ENCODE measurements at regions not wholly inside any gene's neighbourhood (a gene's known extent, or its start where the extent isn't known, plus 50 kb on each side); places are given as distances from the start of the nearest gene placed in this dataset.

DNA sequence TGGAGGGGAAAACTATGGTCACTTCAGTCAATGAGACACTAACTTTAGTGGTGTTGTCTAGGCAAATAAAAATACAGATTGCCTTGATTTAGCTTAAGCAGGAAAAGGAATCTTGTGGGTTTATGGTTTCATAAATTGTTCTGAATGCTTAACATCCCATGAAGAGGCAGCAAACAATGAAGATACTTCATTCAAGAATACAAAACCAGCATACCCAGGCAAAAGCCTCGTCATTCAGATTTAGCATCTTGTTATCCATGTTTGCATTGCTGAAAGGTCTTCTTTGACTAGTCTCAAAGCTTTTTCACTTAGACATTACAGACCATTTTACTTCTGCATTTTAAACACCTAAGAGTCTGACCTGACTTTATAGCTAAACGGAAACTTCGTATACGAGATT, 272.7 kb upstream of the FSHR start:
- no peaks in the 10 kb centered on the region for H3K9me3 ChIP-seq
- TF ChIP-seq EP300 (IDR thresholded peaks at IDR 0.05), result no peak
- H3K36me3 ChIP-seq, result no peaks in the 10 kb centered on the region
- H3K27me3 ChIP-seq, result no peaks in the 10 kb centered on the region
- H3K4me3 ChIP-seq, result no peak overlapping the region
- DNase-seq, result no peak
- no peaks in the 10 kb centered on the region for H3K4me1 ChIP-seq (ENCODE audit: insufficient read depth)
- 46 to 57% (median 48%) methylated on average over 4 of the region's 4 CpGs for WGBS, 3 donors
- no peak overlapping the region for H3K27ac ChIP-seq
- intact Hi-C loops (cut with DNase I), result no loop called here

DNA sequence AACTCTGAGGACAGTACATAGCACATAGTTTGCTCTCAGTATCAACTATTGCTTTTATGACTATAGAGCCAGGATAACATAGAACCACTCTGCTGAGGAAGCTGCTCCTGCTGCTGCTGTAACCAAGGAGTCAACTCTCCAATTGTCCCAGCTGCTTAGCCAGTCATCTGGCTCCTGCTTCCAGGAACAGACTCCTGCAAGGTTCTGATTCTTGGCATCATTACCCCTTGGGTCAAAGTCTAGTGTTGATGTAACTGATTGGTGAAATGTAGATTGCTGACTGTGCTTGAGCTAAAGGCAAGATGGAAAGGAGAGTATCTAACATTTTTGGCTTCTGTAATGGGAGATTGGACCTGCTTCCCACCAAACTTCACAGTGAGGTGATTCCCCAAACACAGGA, 261.9 kb upstream of the FSHR start:
- H3K4me1 ChIP-seq (ENCODE audit: insufficient read depth), result no peaks in the 10 kb centered on the region
- DNase-seq, result no peak
- no peak overlapping the region for H3K27ac ChIP-seq
- H3K36me3 ChIP-seq, result no peaks in the 10 kb centered on the region
- no peaks in the 10 kb centered on the region for H3K27me3 ChIP-seq
- H3K9me3 ChIP-seq, result no peaks in the 10 kb centered on the region
- intact Hi-C loops (cut with DNase I), result no loop called here
- H3K4me3 ChIP-seq, result no peak overlapping the region
- TF ChIP-seq EP300 (IDR thresholded peaks at IDR 0.05) (no peak), POLR2A (IDR thresholded peaks at IDR 0.05) (no peak)
- TF ChIP-seq, protein P1, sequence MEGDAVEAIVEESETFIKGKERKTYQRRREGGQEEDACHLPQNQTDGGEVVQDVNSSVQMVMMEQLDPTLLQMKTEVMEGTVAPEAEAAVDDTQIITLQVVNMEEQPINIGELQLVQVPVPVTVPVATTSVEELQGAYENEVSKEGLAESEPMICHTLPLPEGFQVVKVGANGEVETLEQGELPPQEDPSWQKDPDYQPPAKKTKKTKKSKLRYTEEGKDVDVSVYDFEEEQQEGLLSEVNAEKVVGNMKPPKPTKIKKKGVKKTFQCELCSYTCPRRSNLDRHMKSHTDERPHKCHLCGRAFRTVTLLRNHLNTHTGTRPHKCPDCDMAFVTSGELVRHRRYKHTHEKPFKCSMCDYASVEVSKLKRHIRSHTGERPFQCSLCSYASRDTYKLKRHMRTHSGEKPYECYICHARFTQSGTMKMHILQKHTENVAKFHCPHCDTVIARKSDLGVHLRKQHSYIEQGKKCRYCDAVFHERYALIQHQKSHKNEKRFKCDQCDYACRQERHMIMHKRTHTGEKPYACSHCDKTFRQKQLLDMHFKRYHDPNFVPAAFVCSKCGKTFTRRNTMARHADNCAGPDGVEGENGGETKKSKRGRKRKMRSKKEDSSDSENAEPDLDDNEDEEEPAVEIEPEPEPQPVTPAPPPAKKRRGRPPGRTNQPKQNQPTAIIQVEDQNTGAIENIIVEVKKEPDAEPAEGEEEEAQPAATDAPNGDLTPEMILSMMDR (IDR thresholded peaks at IDR 0.05), result no peak

DNA sequence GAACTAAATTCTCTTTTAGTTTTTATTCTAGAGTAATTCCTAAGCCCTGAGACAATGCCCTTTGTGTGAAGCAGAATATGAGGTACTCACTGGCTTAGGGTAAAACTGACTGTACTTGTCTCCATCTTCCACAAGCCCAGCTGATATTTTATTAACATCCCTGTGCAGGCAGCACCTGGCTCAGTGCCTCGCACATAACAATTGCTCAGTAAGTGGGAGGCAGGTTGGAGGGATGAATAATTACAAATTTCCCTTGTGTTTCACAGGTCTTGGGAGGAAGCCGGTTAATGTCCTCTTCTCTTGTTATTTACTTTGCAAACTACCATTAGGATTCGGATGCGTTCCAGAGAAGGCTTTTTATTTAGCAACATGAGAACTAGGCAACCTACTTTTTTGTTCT, 249.8 kb upstream of the FSHR start:
- Histone ChIP-seq H3K9me3 (no peaks in the 10 kb centered on the region), H3K4me3 (no peak overlapping the region), H3K27me3 (no peaks in the 10 kb centered on the region), H3K4me1 (ENCODE audit: insufficient read depth) (no peaks in the 10 kb centered on the region), H3K27ac (no peak overlapping the region), H3K36me3 (no peaks in the 10 kb centered on the region)
- no peak for DNase-seq
- TF ChIP-seq, protein P1 (IDR thresholded peaks at IDR 0.05), result no peak
- TF ChIP-seq POLR2A (IDR thresholded peaks at IDR 0.05) (no peak), EP300 (IDR thresholded peaks at IDR 0.05) (no peak)
- 20 to 42% (median 35%) methylated on average over 4 of the region's 4 CpGs for whole genome bisulfite sequencing, 3 donors
- intact Hi-C loops (cut with DNase I), result no loop called here

DNA sequence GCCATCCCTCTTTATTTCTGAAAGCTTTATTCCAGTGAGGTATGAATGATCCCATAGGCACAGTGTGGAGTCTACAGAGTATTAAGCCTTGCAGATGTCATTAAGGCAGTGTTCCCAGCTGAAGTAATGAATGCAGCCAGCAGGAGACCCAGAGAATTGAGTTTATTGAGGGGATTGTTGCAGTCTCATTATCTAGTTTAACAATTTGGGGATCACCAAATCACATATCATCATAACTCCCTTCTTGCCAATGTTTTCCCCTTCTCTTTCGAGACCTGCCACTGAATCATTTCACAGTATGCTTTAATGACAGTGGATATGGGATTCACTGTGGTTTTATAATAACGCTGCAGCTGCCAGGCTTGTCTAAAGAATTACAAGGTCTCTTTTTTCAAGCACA, 249.3 kb upstream of the FSHR start:
- Histone ChIP-seq H3K4me3 (no peak overlapping the region), H3K4me1 (ENCODE audit: insufficient read depth) (no peaks in the 10 kb centered on the region), H3K27me3 (no peaks in the 10 kb centered on the region), H3K9me3 (no peaks in the 10 kb centered on the region), H3K27ac (no peak overlapping the region), H3K36me3 (no peaks in the 10 kb centered on the region)
- TF ChIP-seq POLR2A (IDR thresholded peaks at IDR 0.05), result no peak
- TF ChIP-seq, protein P1 (IDR thresholded peaks at IDR 0.05), result no peak
- no peak for TF ChIP-seq EP300 (IDR thresholded peaks at IDR 0.05)
- 41 to 51% (median 48%) methylated on average over 2 of the region's 2 CpGs for WGBS, 3 donors
- intact Hi-C loops (cut with DNase I), result no loop called here
- DNase-seq, result no peak

DNA sequence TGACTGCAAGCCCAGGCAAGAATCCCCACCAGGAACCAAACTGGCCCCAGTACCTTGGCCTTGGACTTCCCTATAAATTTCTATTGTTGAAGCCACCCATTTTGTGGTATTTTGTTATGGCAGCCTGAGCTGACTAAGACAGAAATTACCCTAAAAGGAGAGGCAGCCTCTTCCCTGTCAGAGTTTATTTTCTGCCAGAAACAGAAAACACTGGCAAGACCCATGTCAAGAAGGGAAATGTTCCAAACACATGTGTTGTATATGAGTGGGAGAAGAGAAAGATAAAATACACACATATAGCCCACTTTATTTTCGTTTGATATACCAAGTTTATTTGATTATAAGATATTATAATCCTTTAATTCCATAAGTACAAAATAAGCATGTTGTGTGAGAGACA, 225.1 kb upstream of the FSHR start:
- TF ChIP-seq, protein P1 (IDR thresholded peaks at IDR 0.05), result no peak
- TF ChIP-seq EP300 (IDR thresholded peaks at IDR 0.05) (no peak), POLR2A (IDR thresholded peaks at IDR 0.05) (no peak)
- no peak overlapping the region for H3K4me3 ChIP-seq
- 12 to 30% (median 17%) methylated on average over 1 of the region's 1 CpG for WGBS, 3 donors
- no peak for DNase-seq
- no peaks in the 10 kb centered on the region for H3K27me3 ChIP-seq
- H3K36me3 ChIP-seq, result no peaks in the 10 kb centered on the region
- H3K9me3 ChIP-seq, result no peaks in the 10 kb centered on the region
- no peaks in the 10 kb centered on the region for H3K4me1 ChIP-seq (ENCODE audit: insufficient read depth)
- intact Hi-C loops (cut with DNase I), result no loop called here
- H3K27ac ChIP-seq, result no peak overlapping the region

Data from ovary (tissue), 7 donors.